B cell (primary cell): ENCODE measurements at regions not wholly inside any gene's neighbourhood (a gene's known extent, or its start where the extent isn't known, plus 50 kb on each side); places are given as distances from the start of the nearest gene placed in this dataset.

Experiments used
- ATAC-seq: fragments of 200-7000 bp; cut with Tn5 transposase; one replicate; pipeline ENCODE4 v1.10.0; 2021; ENCODE audit warnings: low read depth, mild to moderate bottlenecking, moderate number of reproducible peaks, moderate library complexity
- CTCF ChIA-PET: fragments of 350-600 bp; sonication (Branson Sonifier 250); formaldehyde crosslinking; loops from one replicate; lab custom pipeline; 2021; ENCODE audit warnings: antibody characterized with exemption, inconsistent platforms; lab: Charles Lee
- POLR2A ChIA-PET: fragments of 350-600 bp; sonication (Branson Sonifier 250); formaldehyde crosslinking; loops from one replicate; lab custom pipeline; 2021; ENCODE audit warnings: antibody characterized with exemption; lab: Charles Lee
- DNase-seq: peaks from one replicate; pipeline ENCODE4 v3.0.0; 2013
- H2AFZ ChIP-seq: 2 replicates; pipeline ENCODE4 v1.6.1; 2012; ENCODE audit warnings: mild to moderate bottlenecking, low read depth, low read length; ENCODE audit not compliant: insufficient read depth, poor library complexity, severe bottlenecking
- H3K27ac ChIP-seq, 2 donors: 1 replicate in 1 of 2; 2 replicates in 1 of 2; pipeline ENCODE4 v1.5.1; 2012 to 2013; ENCODE audit warnings: low read length in 2 of 2, mild to moderate bottlenecking in 2 of 2, moderate library complexity in 1 of 2
- H3K27me3 ChIP-seq, 4 experiments: fragments of 200-600 bp in 1 of 4; sonication (generic) in 1 of 4; replicated peaks in 1 of 4; 1 replicate in 2 of 4; 2 replicates in 2 of 4; pipeline versions ENCODE4 v1.6.1 to v1.7.0; 2013 to 2016; ENCODE audit warnings: low read length in 3 of 4, mild to moderate bottlenecking in 2 of 4, mixed read lengths in 1 of 4, moderate library complexity in 1 of 4; ENCODE audit not compliant: insufficient read depth in 4 of 4, control insufficient read depth in 3 of 4; ENCODE audit errors: control extremely low read depth in 1 of 4
- H3K36me3 ChIP-seq, 2 experiments: replicated peaks in 1 of 2; 1 replicate in 1 of 2; 2 replicates in 1 of 2; pipeline versions ENCODE4 v1.6.1 to v1.7.1; 2013; ENCODE audit warnings: low read length in 1 of 2; ENCODE audit not compliant: insufficient read depth in 2 of 2, control insufficient read depth in 1 of 2; ENCODE audit errors: control extremely low read depth in 1 of 2, extremely low read depth in 1 of 2
- H3K4me1 ChIP-seq, 2 donors: fragments of 200-600 bp in 1 of 2; sonication (generic) in 1 of 2; 1 replicate in 1 of 2; 2 replicates in 1 of 2; pipeline versions ENCODE4 v1.5.1 to v1.6.1; 2013 to 2017; ENCODE audit warnings: low read length in 2 of 2; ENCODE audit not compliant: control insufficient read depth in 2 of 2, insufficient read depth in 2 of 2
- H3K4me2 ChIP-seq: replicated peaks from 2 replicates; pipeline ENCODE3; 2012; ENCODE audit warnings: mild to moderate bottlenecking, low read depth, low read length; ENCODE audit not compliant: poor library complexity, severe bottlenecking
- H3K4me3 ChIP-seq, 5 experiments: fragments of 200-600 bp in 1 of 5; sonication (generic) in 1 of 5; 1 replicate in 3 of 5; 2 replicates in 2 of 5; pipeline versions ENCODE4 v1.5.1 to v1.7.0; 2011 to 2016; ENCODE audit warnings: low read length in 4 of 5, mild to moderate bottlenecking in 4 of 5, low read depth in 2 of 5, control low read depth in 1 of 5, moderate library complexity in 1 of 5; ENCODE audit not compliant: insufficient read depth in 1 of 5; ENCODE audit errors: control extremely low read depth in 1 of 5, extremely low read depth in 1 of 5
- H3K79me2 ChIP-seq: fragments of 200-600 bp; sonication (generic); one replicate; pipeline ENCODE4 v1.6.0; 2016; ENCODE audit warnings: low read length; ENCODE audit not compliant: control insufficient read depth, insufficient read depth
- H3K9ac ChIP-seq: fragments of 200-600 bp; sonication (generic); 2 replicates; pipeline ENCODE4 v1.6.1; 2017; ENCODE audit warnings: mild to moderate bottlenecking, low read length, moderate library complexity
- H3K9me3 ChIP-seq, 3 donors: one replicate each; pipeline versions ENCODE4 v1.6.1 to v1.7.1; 2013; ENCODE audit warnings: low read length in 2 of 3; ENCODE audit not compliant: control insufficient read depth in 2 of 3, insufficient read depth in 1 of 3; ENCODE audit errors: control extremely low read depth in 1 of 3
- H4K20me1 ChIP-seq: 2 replicates; pipeline ENCODE4 v1.6.0; 2012; ENCODE audit warnings: mild to moderate bottlenecking, low read length; ENCODE audit not compliant: insufficient read depth, control insufficient read depth, poor library complexity, severe bottlenecking
- H3K27ac Mint-ChIP-seq: one replicate; pipeline ENCODE4 v1.8.0; 2021; ENCODE audit warnings: mixed read lengths
- H3K27me3 Mint-ChIP-seq: one replicate; pipeline ENCODE4 v1.8.0; 2021; ENCODE audit warnings: mixed read lengths
- H3K4me1 Mint-ChIP-seq: one replicate; pipeline ENCODE4 v1.8.0; 2021; ENCODE audit warnings: mixed read lengths
- H3K4me3 Mint-ChIP-seq: one replicate; pipeline ENCODE4 v1.8.0; 2021; ENCODE audit warnings: mixed read lengths
- H3K9me3 Mint-ChIP-seq: one replicate; pipeline ENCODE4 v1.8.0; 2022; ENCODE audit warnings: mixed read lengths; ENCODE audit not compliant: insufficient read depth
- EZH2 ChIP-seq: IDR thresholded peaks from 2 replicates; pipeline ENCODE4 v1.6.1; 2012; ENCODE audit warnings: borderline replicate concordance, low read depth, mild to moderate bottlenecking, moderate library complexity, low read length; ENCODE audit not compliant: insufficient read depth, poor library complexity, severe bottlenecking
- WGBS: methylation state at CpG from one replicate; pipeline ENCODE4 v1.1.5; 2013; ENCODE audit warnings: missing lambda C conversion rate; ENCODE audit not compliant: insufficient coverage; 5-methylcytosine and 5-hydroxymethylcytosine counted together
- intact Hi-C: fragments of 100-400 bp; cut with micrococcal nuclease; formaldehyde crosslinking; loops from one replicate; pipeline ENCODE4 v1.10.0; 2022
- TF ChIP-seq, protein P1 (sequence below): fragments of 200-600 bp; IDR thresholded peaks from one replicate; pipeline ENCODE4 v1.8.0; 2022; ENCODE audit warnings: antibody characterized with exemption, mild to moderate bottlenecking

DNA sequence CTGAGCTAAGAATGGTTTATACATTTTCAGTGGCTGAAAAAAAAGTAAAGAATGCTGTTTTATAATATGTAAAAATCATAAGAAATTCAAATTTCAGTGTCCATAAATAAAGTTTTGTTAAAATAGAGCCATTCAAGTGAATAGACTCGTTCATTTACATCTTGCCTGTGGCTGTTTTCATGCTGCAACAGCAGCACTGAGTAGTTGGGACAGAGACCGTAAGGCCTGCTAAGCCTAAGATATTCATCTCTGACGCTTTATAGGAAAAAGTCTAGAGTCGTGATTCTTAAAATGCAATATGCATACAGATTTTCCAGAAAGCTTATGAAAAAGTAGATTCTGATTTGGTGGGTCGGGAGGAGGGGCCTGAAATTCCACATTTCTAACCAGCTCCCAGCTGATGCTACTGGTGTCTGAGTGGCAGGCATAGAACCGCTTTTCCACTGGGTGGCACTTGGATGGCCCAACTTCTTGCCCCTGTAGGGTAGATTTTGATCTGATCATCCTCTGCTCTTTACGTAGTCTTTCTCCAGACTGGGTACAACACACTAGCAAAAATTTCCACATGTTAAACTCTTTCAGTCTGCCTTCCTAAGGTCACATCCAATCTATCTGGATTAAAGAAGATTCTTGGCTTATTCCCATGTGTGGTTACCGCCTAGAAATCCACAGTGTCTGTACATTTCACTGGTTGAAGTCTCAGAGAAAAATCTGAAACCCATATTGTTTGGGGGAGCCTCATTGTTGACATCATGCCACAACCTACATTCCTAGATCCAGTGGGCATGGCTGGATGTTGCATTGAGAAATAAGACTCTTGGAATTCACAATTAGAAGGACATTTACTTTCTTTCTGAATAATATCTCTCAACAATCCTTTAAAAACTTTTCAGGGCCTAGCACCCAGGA is 151.2 kb downstream of the C12orf75 start:
- no peak for DNase-seq
- Mint-ChIP-seq H3K4me1 (no peaks in the 10 kb centered on the region), H3K9me3 (no peaks in the 10 kb centered on the region), H3K27ac (no peak overlapping the region), H3K4me3 (no peak overlapping the region), H3K27me3 (peaks cover 13% of the 10 kb centered on the region)
- Histone ChIP-seq H3K36me3 (no peaks in the 10 kb centered on the region), H3K4me3 (no peak overlapping the region), H3K27ac (no peak overlapping the region), H3K9me3 (no peaks in the 10 kb centered on the region), H4K20me1 (no peaks in the 10 kb centered on the region), H3K4me1 (no peaks in the 10 kb centered on the region), H3K9ac (no peak overlapping the region), H3K79me2 (no peaks in the 10 kb centered on the region), H2AFZ (no peak overlapping the region), H3K4me2 (no peak overlapping the region), H3K27me3 (peaks cover 0 to 2% (median 0%) of the 10 kb centered on the region in 4 experiments)
- CTCF ChIA-PET, result interaction anchor here (0.8 kb wide), 1 partner anchor 655 kb away, joined by 3 read pairs; no protein-coding TSS in a partner anchor
- WGBS, result 97% methylated on average over 5 of the region's 8 CpGs
- POLR2A ChIA-PET, result no interaction called here
- TF ChIP-seq EZH2, result no peak
- TF ChIP-seq, protein P1, sequence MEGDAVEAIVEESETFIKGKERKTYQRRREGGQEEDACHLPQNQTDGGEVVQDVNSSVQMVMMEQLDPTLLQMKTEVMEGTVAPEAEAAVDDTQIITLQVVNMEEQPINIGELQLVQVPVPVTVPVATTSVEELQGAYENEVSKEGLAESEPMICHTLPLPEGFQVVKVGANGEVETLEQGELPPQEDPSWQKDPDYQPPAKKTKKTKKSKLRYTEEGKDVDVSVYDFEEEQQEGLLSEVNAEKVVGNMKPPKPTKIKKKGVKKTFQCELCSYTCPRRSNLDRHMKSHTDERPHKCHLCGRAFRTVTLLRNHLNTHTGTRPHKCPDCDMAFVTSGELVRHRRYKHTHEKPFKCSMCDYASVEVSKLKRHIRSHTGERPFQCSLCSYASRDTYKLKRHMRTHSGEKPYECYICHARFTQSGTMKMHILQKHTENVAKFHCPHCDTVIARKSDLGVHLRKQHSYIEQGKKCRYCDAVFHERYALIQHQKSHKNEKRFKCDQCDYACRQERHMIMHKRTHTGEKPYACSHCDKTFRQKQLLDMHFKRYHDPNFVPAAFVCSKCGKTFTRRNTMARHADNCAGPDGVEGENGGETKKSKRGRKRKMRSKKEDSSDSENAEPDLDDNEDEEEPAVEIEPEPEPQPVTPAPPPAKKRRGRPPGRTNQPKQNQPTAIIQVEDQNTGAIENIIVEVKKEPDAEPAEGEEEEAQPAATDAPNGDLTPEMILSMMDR, result no peak
- no peak for ATAC-seq
- intact Hi-C loops, result no loop called here

DNA sequence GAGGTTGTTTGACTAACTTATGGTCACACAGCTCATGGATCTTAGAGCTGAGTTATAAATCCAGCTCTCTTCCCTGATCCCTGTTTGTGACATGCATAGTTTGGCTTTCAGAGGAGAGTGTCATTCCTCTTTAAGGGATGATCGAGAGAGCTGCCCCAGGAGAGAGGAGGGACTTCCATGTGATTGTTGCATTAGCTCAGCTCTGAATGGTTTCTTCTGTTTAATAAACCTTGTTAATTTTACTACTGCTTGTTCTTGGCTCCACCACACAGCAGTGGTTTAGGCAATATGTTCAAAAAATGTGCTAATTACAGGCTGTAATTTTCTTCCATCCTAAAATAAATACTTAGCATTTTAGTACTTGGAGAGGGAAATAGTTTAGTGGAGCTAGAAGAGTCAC is 152.5 kb downstream of the C12orf75 start:
- CTCF ChIA-PET, result no interaction called here
- H3K27me3 Mint-ChIP-seq, result peaks cover 9% of the 10 kb centered on the region
- 100% methylated on average over 1 of the region's 1 CpG for WGBS

More for the DNA sequence above, 152.5 kb downstream of the C12orf75 start:
- Histone ChIP-seq H3K36me3 (no peaks in the 10 kb centered on the region), H2AFZ (no peak overlapping the region), H4K20me1 (no peaks in the 10 kb centered on the region), H3K79me2 (no peaks in the 10 kb centered on the region), H3K9me3 (no peaks in the 10 kb centered on the region), H3K27ac (no peak overlapping the region), H3K4me2 (no peak overlapping the region), H3K4me1 (no peaks in the 10 kb centered on the region), H3K4me3 (no peak overlapping the region), H3K9ac (no peak overlapping the region), H3K27me3 (peaks cover 0 to 2% (median 0%) of the 10 kb centered on the region in 4 experiments)
- intact Hi-C loops, result no loop called here
- DNase-seq (no peak), ATAC-seq (no peak)
- TF ChIP-seq, protein P1, result no peak
- no peak for TF ChIP-seq EZH2
- Mint-ChIP-seq H3K4me3 (no peak overlapping the region), H3K9me3 (no peaks in the 10 kb centered on the region), H3K27ac (no peak overlapping the region), H3K4me1 (no peaks in the 10 kb centered on the region)
- POLR2A ChIA-PET, result no interaction called here
